ENCODE measurements at regions not wholly inside any gene's neighbourhood (a gene's known extent, or its start where the extent isn't known, plus 50 kb on each side); places are given as distances from the start of the nearest gene placed in this dataset.

DNA sequence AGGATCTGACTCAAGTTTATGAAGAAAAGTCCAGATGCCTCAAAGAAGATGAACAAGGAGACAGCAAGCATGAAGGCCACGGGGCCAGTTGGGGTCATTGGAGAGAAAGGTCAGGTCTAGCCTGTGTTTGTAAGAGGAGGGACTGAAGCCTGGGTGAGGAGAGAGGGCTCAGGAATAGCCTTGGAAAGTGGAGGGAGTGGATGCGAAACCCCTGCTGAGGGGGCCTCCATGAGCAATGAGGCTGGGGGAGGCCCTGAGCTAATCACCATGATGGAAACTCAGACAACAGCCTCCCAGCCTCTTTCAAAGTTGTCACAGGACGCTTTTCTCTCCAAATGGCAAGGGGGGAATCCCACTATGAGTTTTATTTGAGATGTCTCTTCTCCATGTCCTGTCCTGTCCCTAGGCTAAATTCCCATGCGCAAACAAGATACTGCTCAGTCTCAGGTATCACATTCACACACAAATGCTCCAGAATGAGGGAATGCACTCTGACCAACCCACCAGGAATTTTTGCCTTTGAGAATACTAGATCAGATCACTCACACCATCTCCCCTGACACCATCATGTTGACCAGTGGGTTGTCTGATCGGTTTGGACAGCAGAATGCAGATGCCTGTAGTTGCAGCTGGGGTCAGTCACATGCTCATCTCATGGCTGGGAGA lies 51.3 kb upstream of the TOP3B start:
- TF ChIP-seq POLR2A (IDR thresholded peaks at IDR 0.05): no peak
- TF ChIP-seq, protein P1, sequence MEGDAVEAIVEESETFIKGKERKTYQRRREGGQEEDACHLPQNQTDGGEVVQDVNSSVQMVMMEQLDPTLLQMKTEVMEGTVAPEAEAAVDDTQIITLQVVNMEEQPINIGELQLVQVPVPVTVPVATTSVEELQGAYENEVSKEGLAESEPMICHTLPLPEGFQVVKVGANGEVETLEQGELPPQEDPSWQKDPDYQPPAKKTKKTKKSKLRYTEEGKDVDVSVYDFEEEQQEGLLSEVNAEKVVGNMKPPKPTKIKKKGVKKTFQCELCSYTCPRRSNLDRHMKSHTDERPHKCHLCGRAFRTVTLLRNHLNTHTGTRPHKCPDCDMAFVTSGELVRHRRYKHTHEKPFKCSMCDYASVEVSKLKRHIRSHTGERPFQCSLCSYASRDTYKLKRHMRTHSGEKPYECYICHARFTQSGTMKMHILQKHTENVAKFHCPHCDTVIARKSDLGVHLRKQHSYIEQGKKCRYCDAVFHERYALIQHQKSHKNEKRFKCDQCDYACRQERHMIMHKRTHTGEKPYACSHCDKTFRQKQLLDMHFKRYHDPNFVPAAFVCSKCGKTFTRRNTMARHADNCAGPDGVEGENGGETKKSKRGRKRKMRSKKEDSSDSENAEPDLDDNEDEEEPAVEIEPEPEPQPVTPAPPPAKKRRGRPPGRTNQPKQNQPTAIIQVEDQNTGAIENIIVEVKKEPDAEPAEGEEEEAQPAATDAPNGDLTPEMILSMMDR (IDR thresholded peaks at IDR 0.05): no peak
